ENCODE measurements at regions not wholly inside any gene's neighbourhood (a gene's known extent, or its start where the extent isn't known, plus 50 kb on each side); places are given as distances from the start of the nearest gene placed in this dataset.

- H3K4me2 ChIP-seq (ENCODE audit: low read depth, low read length), result no peak overlapping the region
- TF ChIP-seq HNRNPK (IDR thresholded peaks at IDR 0.05; ENCODE audit: low read depth, low read length, poor library complexity, severe bottlenecking), result peak; percentile 82
- TF ChIP-seq ZNF761 (CRISPR knock-in tag; conservative IDR thresholded peaks at IDR 0.05), result no peak
- TF ChIP-seq SMAD9 (CRISPR knock-in tag; IDR thresholded peaks at IDR 0.05), result no peak
- TF ChIP-seq ZNF296 (CRISPR knock-in tag; conservative IDR thresholded peaks at IDR 0.05), result no peak
- TF ChIP-seq SIN3A (IDR thresholded peaks at IDR 0.05; ENCODE audit: borderline replicate concordance, low read depth, low read length), result no peak
- peak; percentile 83 for TF ChIP-seq PCBP2 (optimal IDR thresholded peaks at IDR 0.05; ENCODE audit: low read depth, low read length, poor library complexity, severe bottlenecking)
- no peak for TF ChIP-seq SP1 (IDR thresholded peaks at IDR 0.05)
- no peak for TF ChIP-seq SP1 (CRISPR knock-in tag; IDR thresholded peaks at IDR 0.05)
- TF ChIP-seq REXO4 (CRISPR knock-in tag; IDR thresholded peaks at IDR 0.05; ENCODE audit: borderline replicate concordance), result no peak
- no peak for TF ChIP-seq ZNF383 (CRISPR knock-in tag; IDR thresholded peaks at IDR 0.05; ENCODE audit: borderline replicate concordance)
- in situ Hi-C loops (cut with HindIII; ENCODE audit: extremely low pct_ligation_motif_present, low pct_unique_long_range_greater_than_20kb), result no loop called here
- no peaks in the 10 kb centered on the region for H3K4me1 ChIP-seq (ENCODE audit: insufficient read depth, low read length)
- H3K36me3 ChIP-seq (replicated peaks in 1 of 2; ENCODE audit: control insufficient read depth in 1 of 2, insufficient read depth in 2 of 2, low read length in 2 of 2), result no peaks in the 10 kb centered on the region
- no peak overlapping the region for H3K9ac ChIP-seq (ENCODE audit: insufficient read depth, low read depth, low read length)
- H3K79me2 ChIP-seq (ENCODE audit: insufficient read depth, low read length), result no peaks in the 10 kb centered on the region
- ChIA-PET CTCF (ENCODE audit: low intra/inter-chr PET ratio, low total read pairs) (no interaction called here), POLR2A (no interaction called here)
- H2AFZ ChIP-seq (ENCODE audit: low read length), result no peak overlapping the region
- ATAC-seq (no peak), FAIRE-seq (no peak), DNase-seq (ENCODE audit: low spot score) (no peak)
- intact Hi-C loops (cut with micrococcal nuclease; ENCODE audit: unreplicated experiment), result no loop called here
- no TSS peak for BruUV-seq (replicated peaks)
- WGBS (ENCODE audit: low lambda C conversion rate), result 10% methylated on average over 2 of the region's 2 CpGs
- H3K27me3 ChIP-seq (ENCODE audit: control insufficient read depth in 1 of 2, insufficient read depth in 2 of 2, low read length in 2 of 2), result no peaks in the 10 kb centered on the region
- no peaks in the 10 kb centered on the region for H4K20me1 ChIP-seq (ENCODE audit: insufficient read depth, low read length)
- no peaks in the 10 kb centered on the region for H3K9me3 ChIP-seq (ENCODE audit: low read length)
- H3K4me3 ChIP-seq (replicated peaks in 1 of 3; ENCODE audit: insufficient read depth in 1 of 3, low read depth in 2 of 3, low read length in 3 of 3), result no peak overlapping the region
- no peak overlapping the region for H3K27ac ChIP-seq (ENCODE audit: extremely low read length, insufficient read depth, low read length)
Measured at GRCh38 chr16:7124242-7124641, 208.4 kb upstream of the RBFOX1 start.

- no peaks in the 10 kb centered on the region for H3K36me3 ChIP-seq (replicated peaks in 1 of 2; ENCODE audit: control insufficient read depth in 1 of 2, insufficient read depth in 2 of 2, low read length in 2 of 2)
- TF ChIP-seq CSRNP2 (CRISPR knock-in tag; conservative IDR thresholded peaks at IDR 0.05; ENCODE audit: low read depth), result no peak
- TF ChIP-seq BORCS8-MEF2B (CRISPR knock-in tag; IDR thresholded peaks at IDR 0.05), result no peak
- no peak for TF ChIP-seq ZIK1 (CRISPR knock-in tag; IDR thresholded peaks at IDR 0.05; ENCODE audit: borderline replicate concordance, low read depth)
- no peak for TF ChIP-seq ZFP1 (CRISPR knock-in tag; IDR thresholded peaks at IDR 0.05)
- no peak for TF ChIP-seq CREB1 (IDR thresholded peaks at IDR 0.05)
- TF ChIP-seq CREB1 (CRISPR knock-in tag; IDR thresholded peaks at IDR 0.05), result no peak
- no peak for TF ChIP-seq ZNF224 (CRISPR knock-in tag; IDR thresholded peaks at IDR 0.05)
- TF ChIP-seq NKX3-1 (CRISPR knock-in tag; IDR thresholded peaks at IDR 0.05), result no peak
- no peak for TF ChIP-seq TRIM22 (IDR thresholded peaks at IDR 0.05)
- TF ChIP-seq ZBTB42 (CRISPR knock-in tag; IDR thresholded peaks at IDR 0.05), result no peak
- no peak for TF ChIP-seq SP1 (IDR thresholded peaks at IDR 0.05)
- no peak for TF ChIP-seq SP1 (CRISPR knock-in tag; IDR thresholded peaks at IDR 0.05)
- no peak for TF ChIP-seq FOXM1 (CRISPR knock-in tag; IDR thresholded peaks at IDR 0.05)
- no peak overlapping the region for H3K9ac ChIP-seq (ENCODE audit: insufficient read depth, low read depth, low read length)
- intact Hi-C loops (cut with micrococcal nuclease; ENCODE audit: unreplicated experiment), result no loop called here
- ChIA-PET POLR2A (no interaction called here), CTCF (ENCODE audit: low intra/inter-chr PET ratio, low total read pairs) (no interaction called here)
- FAIRE-seq (no peak), DNase-seq (ENCODE audit: low spot score) (no peak), ATAC-seq (no peak)
- no TSS peak for BruUV-seq (replicated peaks)
- no peaks in the 10 kb centered on the region for H3K9me3 ChIP-seq (ENCODE audit: low read length)
- H3K4me2 ChIP-seq (ENCODE audit: low read depth, low read length), result no peak overlapping the region
- 1% methylated on average over 3 of the region's 3 CpGs for WGBS (ENCODE audit: low lambda C conversion rate)
- H3K27me3 ChIP-seq (ENCODE audit: control insufficient read depth in 1 of 2, insufficient read depth in 2 of 2, low read length in 2 of 2), result no peaks in the 10 kb centered on the region
- no peaks in the 10 kb centered on the region for H4K20me1 ChIP-seq (ENCODE audit: insufficient read depth, low read length)
- H2AFZ ChIP-seq (ENCODE audit: low read length), result no peak overlapping the region
- H3K4me3 ChIP-seq (replicated peaks in 1 of 3; ENCODE audit: insufficient read depth in 1 of 3, low read depth in 2 of 3, low read length in 3 of 3), result no peak overlapping the region
- no peaks in the 10 kb centered on the region for H3K4me1 ChIP-seq (ENCODE audit: insufficient read depth, low read length)
- H3K27ac ChIP-seq (ENCODE audit: extremely low read length, insufficient read depth, low read length), result no peak overlapping the region
- no peaks in the 10 kb centered on the region for H3K79me2 ChIP-seq (ENCODE audit: insufficient read depth, low read length)
- in situ Hi-C loops (cut with HindIII; ENCODE audit: extremely low pct_ligation_motif_present, low pct_unique_long_range_greater_than_20kb), result no loop called here
Measured at GRCh38 chr16:7116734-7117133, 215.9 kb upstream of the RBFOX1 start.

Measured in HepG2 (cell line).